Brain pericyte (primary cell): ENCODE measurements at regions not wholly inside any gene's neighbourhood (a gene's known extent, or its start where the extent isn't known, plus 50 kb on each side); places are given as distances from the start of the nearest gene placed in this dataset.
A peak's percentile ranks its signal among the peaks of the same experiment; 100 is the strongest.
"Not testable (repeated sequence)": the region's sequence is repeated elsewhere in the genome, so short reads cannot be mapped to it uniquely, and the experiment has no call there.

Experiments
- DNase-seq: peaks from one replicate; pipeline ENCODE4 v3.0.0-alpha.2; 2012; ENCODE audit warnings: low read depth, low spot score

DNA sequence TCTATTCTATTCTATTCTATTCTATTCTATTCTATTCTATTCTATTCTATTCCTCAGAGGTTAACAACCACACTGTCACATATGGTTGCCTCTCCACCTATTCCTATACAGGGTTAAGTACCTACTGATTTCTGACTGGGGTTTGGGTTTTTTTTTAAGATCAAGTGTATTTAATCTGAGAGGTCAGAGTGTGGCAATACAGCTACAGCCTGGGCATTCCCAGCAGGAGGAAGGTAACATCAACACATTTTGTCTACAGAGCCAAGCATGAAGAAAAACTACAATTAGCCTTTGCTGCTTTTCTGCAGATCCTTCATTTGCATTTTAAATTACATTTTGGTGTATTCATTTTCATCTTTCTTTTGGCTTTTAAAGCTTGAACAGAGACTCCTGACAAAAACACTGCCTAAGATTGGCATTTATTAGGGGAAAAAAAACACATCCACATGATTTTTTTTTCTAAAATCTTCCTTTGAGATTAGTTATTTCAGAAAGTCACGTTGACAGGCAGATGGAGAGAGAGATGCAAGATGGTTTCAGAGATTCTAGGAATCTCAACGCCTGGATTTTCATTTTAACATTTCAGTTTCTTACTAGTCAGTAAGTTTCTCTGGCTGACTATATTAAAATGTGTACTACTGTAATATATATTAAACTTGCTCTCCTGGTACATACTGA, 255.9 kb upstream of the TET2 start:
- DNase-seq = no peak

DNA sequence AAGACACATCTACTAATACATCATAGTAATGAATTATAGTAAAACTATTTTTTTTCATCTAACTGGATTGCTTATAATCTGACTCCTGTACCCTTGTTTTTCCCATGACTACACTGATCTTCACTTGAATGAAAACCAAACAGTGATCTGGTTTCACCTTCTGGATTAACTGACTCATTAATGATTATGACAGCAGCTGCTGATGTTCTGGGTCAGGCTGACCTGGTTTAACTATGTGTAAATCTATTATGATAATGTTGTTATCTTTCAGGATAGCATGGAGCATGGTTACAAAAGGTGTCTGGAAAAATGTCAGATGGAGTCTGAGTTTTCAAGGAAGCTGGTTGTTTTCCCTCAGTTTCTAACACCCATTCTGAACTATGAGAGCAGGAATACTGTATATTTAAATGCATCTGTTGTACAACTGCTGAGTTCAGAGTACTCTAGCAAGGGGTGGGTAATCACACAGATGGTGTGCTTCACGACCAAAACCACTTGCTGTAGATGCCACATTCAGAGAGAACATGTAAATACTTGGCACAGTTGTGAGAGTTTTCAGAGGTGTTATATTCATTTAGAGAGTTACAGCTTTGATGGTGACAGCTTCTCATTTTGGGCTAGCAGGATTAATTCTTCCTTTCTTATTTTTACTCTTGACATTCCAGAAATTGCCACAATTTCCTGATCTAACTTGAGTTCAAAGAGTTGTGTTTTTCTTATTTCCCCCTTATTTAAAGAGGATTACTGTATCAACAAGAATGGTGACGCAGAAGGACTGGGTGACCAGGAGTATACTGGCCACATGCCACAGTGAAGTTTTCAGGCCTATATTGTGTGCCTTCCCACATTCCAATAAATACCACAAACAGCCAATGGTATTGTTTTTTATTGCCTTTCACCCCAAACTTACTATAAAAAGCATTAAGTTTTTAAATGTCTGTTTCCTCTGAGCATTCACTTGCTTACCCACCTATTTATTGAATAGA, 249.7 kb upstream of the TET2 start:
- peak; percentile 5 for DNase-seq

DNA sequence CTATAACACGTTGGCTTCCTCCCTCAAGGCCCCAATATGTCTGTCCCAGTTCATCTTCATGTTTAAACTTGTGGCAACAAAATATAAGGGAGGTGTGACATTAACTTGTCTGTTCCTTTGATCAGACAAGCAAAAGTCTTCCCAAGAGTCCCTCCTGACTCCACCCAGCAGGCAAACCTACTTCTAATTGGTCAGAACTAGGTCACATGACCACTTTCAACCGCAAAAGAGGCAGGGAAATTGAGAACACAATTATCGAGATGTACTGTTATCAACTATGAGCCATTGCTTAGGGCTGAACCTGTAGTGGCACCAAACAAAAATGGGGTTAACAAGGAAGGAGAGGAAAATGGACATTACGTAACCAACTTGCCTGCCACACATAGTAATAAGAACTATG, 246.8 kb upstream of the TET2 start:
- no peak for DNase-seq

DNA sequence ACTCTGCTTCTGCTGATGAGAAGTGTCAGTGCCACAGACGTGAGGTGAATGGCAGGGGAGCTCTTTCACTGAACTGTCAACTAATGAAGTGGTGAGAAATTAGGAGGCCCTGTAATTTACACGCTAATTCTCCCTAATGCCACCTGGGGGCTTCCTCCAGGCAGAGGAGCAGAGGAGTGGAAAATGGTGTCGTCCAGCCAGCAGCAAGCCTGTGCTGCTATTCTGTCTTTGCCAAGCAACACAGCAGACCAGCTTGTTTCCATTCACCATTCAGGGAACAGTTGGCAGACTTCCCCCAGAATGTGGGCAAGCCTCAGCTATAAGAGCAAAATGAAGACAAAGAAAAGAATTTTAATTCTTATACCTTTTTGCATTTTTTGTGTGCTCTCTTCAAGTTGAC, 245.2 kb upstream of the TET2 start:
- no peak for DNase-seq

DNA sequence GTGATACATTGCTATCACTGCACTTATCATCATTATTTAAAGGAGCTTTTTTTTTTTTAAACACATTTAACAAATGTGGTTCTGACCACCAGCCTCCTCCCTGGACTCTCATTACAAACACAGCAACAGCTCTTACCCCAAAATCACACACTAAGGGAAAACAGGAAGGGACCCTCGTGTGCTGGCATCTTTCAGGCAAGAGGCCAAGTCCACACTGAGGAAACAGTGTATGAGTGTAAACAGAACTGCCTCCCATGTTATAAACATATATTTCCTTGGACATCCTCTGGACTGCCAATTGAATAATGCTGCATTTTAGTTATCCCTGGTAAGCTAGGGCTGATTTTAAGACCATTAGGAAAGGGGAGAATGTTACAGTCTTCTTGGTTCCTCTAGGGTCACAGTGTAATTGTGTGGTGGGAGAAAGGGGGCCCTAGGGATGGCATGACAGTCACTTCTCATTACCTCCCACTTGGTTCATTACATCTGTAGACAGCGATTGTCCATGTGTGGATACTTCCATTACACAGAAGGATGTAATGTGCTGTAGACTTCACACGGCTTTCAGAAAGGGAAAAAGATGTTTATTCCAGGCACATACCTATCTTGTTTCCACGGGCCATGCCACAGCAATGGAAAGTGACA, 244.6 kb upstream of the TET2 start:
- DNase-seq = no peak

DNA sequence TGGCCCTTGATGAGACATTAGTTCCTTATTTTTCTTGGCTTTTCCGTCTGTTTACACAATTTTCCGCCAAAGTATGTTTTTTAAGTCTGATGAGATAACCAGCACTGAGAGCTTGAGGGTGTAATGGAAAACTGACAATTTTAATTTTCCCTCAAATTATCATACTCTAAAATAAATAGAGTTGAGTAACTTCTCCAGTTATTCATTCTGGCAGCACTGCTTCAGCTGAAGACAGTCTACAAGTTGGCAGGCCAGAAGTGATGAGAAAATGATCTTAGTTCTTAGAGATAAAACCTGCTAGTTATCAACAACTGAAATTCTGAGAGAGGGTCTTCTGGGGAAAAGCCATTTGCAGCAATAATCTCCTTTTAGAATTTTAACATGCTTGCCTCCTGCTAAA, 241.6 kb upstream of the TET2 start:
- DNase-seq = no peak

DNA sequence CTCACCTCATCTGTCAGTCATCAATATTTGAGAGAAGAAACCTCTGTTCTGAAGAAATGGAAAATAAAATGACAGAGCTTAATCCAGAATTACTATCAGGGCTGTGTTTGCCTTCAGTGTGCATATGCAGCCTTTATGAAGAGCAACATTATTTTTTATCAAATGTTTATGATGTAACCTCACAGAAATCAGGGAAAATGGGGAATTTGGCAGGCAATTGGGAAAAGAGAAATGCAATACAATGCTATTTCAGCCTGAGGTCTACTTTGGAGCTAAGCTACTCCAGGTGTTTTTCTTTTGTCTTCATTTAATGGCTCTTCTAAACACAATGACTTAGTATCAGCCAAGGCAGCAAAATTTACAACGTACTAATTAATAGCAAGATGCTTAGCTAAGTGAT, 241.1 kb upstream of the TET2 start:
- no peak for DNase-seq

DNA sequence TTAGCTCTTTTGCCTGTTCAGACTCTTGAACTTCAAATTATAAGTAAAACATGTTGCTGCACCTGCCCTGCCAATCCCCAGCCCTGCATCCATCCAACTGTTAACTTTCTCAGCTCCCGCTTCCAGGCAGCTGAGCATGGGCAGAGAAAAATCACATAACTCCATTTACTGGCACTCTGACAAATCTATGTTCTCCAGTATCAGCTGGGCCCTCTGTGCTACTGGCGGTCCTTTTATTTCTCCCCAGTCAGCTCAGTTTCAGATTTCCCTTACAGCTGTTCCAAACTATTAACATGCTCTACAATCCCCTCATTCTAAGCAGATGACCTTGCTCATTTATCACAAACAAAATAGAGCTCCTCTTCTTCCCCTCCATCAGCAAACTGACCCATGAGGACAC, 240.4 kb upstream of the TET2 start:
- DNase-seq = no peak

DNA sequence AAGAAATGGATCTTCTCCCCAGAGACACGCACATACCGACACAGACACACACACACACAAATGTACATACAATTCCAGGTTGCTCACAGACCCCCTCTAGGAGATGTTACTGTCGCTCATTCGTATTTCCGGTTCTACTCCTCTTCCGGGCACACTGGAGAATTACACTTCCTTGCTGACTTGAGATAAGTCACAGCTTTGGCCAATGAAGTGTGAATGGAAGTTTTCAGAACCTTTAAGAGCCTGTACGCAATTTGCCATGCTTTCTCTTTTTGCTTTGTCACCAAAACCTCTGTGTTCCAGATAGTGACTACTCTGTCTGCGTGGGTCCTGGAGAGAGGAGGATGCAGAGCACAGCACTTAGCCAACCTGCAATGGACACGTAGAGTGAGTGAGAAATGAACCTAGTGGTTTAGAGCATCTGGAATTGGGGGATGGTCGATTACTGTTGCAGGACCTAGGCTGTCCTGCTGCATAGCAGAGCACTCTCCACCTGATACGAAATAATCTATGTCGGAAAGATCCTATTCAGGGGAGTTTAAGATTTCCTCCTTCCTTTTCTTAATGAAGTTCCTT, 239.5 kb upstream of the TET2 start:
- DNase-seq = no peak

DNA sequence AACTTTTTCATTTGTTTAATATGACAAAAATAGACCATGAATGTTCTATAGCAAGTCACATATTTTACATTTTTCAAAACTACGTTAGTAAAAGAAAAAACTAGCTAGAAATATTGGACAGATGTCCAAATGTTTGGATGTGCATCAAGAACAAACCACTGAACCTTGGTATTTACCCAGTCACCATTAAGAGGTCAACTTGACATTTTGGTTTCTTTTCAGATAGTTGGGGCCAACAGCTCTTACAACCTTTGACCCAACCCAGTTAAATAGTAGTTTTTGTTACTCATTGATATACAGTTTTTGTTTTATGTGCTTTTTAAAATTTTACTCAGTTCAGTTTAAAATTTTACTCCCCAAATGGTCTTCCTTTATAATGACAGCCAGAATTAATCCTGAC, 238.7 kb upstream of the TET2 start:
- no peak for DNase-seq

DNA sequence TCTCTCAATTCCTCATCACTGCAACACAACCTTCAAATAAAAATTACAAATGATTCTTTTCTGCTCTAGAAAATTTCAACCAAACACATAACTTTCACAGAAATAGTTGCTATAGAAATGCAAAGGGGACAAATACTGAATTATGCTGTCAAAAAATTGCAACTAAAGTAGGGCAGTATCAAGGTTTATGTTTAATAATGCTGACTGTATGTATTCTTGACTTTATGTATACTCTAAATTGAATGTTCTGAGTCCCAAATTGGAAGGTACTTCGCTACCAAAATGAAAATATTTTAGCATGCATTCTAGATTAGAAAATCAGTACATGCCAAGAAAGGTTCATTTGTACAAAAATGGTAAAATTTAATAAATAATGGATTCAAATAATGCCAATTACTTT, 237.3 kb upstream of the TET2 start:
- DNase-seq = no peak

DNA sequence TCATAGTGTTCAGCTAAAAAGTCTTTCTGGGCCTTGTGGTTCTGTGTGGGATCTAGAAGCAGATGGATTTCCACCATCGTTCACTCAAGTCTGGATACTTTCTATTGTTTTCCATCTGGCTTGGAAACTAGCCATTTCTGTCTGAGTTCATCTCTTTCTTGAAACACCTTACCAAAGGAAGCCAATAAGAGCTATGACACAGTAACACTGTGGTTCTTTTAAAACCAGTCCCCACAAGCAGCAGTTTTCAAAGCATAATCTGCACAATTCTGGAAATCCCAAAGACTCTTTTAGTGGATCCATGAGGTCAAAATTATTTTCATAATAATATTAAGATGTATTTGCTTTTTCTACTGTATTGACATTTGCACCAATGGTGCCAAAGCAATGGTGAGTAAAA, 234.2 kb upstream of the TET2 start:
- DNase-seq = no peak

DNA sequence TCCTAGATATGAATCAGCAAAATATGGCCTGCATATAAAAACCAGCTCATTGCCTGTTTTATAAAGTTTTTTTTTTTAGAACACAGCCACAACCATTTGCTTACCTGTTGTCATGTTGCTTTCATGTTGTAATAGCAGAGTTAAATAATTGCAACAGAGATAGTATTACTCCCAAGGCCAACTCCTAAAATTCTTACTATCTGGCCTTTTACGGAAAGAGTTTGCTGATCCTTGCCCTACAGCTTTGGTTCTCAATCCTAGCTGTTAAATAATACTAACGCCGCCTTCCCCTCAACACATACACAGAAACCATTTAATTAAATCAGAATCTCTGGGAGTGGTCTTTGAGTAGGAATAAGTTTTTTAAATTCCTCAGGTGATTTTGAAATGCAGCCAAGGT, 231.3 kb upstream of the TET2 start:
- DNase-seq = no peak

DNA sequence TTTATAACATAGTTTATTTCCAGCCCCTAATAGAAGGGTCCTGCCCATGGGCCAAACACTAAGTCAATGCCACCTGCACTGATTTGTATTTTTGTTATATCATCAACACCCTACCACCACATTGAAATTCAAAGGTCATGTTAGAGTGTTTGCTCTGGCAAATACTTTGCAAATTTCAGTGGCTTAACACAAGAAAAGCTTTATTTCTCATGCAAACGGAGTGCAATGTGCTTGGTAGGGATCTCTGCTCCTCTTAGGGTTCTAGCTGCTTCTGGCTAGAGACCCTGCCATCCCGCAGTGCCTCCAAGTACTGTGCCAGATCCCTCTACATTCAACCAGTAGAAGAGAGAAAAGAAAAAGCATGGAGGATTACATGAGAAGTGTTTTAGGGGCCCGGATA, 230.8 kb upstream of the TET2 start:
- DNase-seq = no peak

DNA sequence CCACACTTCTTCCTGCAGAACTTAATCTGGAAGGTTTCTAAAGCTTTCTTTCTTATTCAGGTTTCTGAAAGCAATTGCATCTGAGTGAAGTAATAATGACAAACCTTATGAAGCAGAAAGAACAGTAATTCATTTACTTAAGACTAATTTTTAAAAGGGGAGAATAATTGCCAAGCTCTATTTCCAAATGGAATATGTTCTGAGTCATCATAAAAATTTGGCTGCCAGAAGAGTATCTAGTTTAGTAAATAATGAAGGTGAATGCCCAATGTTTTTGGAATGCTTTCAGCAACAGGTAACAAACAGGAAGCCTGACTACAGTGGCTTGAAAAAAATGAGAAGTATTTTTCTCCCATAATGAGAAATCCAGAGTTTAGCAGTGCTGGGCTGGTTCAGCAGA, 227.3 kb upstream of the TET2 start:
- no peak for DNase-seq

DNA sequence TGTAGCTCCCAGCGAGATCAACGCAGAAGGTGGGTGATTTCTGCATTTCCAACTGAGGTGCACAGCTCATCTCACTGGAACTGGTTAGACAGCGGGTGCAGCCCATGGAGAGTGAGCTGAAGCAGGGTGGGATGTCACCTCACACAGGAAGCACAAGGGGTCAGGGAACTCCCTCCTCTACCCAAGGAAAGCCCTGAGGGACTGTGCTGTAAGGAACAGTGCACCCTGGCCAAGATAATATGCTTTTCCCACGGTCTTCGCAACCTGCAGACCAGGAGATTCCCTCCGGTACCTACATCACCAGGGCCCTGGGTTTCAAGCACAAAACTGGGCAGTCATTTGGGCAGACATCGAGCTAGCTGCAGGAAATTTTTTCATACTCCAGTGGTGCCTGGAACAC, 216.4 kb upstream of the TET2 start:
- no peak for DNase-seq

DNA sequence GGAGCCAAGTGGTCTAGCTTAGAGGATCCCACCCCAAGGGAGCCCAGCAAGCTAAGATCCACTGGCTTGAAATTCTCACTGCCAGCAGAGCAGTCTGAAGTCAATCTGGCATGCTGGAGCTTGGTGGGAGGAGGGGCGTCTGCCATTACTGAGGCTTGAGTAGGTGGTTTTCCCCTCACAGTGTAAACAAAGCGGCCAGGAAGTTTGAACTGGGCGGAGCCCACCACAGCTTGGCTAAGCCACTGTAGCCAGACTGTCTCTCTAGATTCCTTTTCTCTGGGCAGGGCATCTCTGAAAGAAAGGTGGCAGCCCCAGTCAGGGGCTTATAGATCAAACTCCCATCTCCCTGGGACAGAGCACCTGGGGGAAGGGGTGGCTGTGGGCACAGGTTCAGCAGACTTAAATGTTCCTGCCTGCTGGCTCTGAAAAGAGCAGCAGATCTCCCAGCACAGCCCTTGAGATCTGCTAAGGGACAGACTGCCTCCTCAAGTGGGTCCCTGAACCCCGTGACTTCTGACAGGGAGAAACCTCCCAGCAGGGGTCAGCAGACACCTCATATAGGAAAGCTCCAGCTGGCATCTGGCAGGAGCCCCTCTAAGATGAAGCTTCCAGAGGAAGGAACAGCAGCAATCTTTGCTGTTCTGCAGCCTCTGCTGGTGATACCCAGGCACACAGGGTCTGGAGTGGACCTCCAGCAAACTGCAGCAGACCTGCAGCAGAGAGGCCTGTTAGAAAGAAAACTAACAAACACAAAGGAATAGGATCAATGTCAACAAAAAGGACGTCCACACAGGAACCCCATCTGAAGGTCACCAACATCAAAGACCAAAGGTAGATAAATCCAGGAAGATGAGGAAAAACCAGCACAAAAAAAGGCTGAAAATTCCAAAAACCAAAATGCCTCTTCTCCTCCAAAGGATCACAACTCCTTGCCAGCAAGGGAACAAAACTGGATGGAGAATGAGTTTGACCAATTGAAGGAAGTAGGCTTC, 215.6 kb upstream of the TET2 start:
- DNase-seq = not testable (repeated sequence)

DNA sequence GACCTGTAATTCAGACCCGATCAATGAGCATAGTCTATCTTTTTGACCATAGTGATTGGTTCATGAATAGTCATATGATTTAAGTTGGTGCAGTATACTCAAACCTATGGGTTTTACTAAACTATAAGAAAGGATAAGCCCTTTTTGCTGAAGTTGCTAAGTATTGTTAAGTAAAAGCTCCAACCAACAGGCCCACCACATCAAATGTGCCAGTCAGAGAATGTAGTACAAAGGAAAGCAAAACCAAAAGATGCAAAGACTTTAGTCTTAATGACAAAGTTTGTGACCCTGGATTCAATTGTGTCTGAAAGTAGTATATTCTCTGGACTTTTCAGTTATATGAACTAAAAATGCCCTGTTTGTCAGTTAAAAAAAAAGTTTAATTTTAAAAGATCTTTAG, 208.1 kb upstream of the TET2 start:
- no peak for DNase-seq

DNA sequence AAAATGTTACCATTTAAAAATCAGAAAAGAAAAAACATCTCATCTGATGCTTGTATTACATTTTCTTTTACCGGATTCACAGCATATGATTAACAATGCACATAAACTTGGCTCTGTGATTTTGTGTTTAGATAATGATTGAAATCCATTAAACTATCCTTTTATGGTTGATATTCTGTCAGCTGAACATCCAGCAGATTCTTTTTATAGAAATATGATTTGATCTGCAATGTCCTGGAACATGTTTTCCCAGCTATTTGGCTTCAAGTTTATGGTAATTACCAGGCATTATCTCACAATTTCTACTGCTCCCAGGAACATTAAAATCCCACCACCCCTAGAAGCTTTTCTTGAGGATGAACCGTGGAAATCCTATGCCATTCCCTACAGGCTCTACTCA, 205.7 kb upstream of the TET2 start:
- no peak for DNase-seq

DNA sequence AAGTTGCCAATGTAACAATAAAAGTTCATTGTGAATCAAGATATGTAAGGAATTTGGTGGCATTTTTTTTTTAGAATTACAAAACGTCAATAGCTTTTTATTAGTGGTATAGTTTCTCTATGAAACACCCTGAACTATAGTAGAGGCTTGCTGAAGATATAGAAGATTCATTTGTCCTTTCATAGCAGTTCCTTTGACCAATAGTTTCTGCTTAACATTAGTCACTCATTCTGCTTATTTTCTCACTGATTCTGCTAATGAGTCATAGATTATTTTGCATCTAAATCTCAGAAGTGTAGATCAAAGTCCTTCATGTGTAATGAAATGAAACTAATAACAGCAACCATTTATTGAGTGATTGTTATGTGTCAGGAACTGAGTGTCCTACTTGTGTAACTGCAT, 205.0 kb upstream of the TET2 start:
- no peak for DNase-seq
